H9 (cell line): ENCODE measurements at regions not wholly inside any gene's neighbourhood (a gene's known extent, or its start where the extent isn't known, plus 50 kb on each side); places are given as distances from the start of the nearest gene placed in this dataset.

Experiments used
- DNase-seq: peaks from one replicate; pipeline ENCODE4 v3.0.0-alpha.2; 2017
- H2AFZ ChIP-seq: one replicate; pipeline ENCODE4 v1.6.1; 2013; ENCODE audit warnings: mild to moderate bottlenecking, low read length, control low read depth, moderate library complexity
- H2AK5ac ChIP-seq: 2 replicates; pipeline ENCODE4 v1.6.1; 2013; ENCODE audit warnings: low read length, control low read depth, mixed read lengths; ENCODE audit not compliant: insufficient read length
- H2BK120ac ChIP-seq: one replicate; pipeline ENCODE4 v1.6.1; 2013; ENCODE audit warnings: low read depth, mild to moderate bottlenecking, low read length, control low read depth, inconsistent platforms; ENCODE audit not compliant: poor library complexity, severe bottlenecking
- H2BK12ac ChIP-seq: 2 replicates; pipeline ENCODE4 v1.6.1; 2013; ENCODE audit warnings: low read length, control low read depth, mixed read lengths, low read depth; ENCODE audit not compliant: insufficient read length
- H2BK15ac ChIP-seq: 2 replicates; pipeline ENCODE4 v1.6.1; 2013; ENCODE audit warnings: low read depth, low read length, control low read depth
- H2BK20ac ChIP-seq: one replicate; pipeline ENCODE4 v1.6.1; 2013; ENCODE audit warnings: low read depth, mild to moderate bottlenecking, low read length, control low read depth, inconsistent platforms; ENCODE audit not compliant: poor library complexity, severe bottlenecking
- H2BK5ac ChIP-seq: 2 replicates; pipeline ENCODE4 v1.6.1; 2013; ENCODE audit warnings: low read length, control low read depth, mixed read lengths; ENCODE audit not compliant: insufficient read length
- H3K14ac ChIP-seq: 2 replicates; pipeline ENCODE4 v1.6.1; 2013; ENCODE audit warnings: low read length, control low read depth; ENCODE audit not compliant: insufficient read depth
- H3K18ac ChIP-seq: 2 replicates; pipeline ENCODE4 v1.6.1; 2013; ENCODE audit warnings: low read depth, mild to moderate bottlenecking, mixed read lengths, low read length, control low read depth; ENCODE audit not compliant: insufficient read length
- H3K23ac ChIP-seq: 2 replicates; pipeline ENCODE4 v1.6.1; 2013; ENCODE audit warnings: low read length, control low read depth, mixed read lengths, low read depth; ENCODE audit not compliant: insufficient read length
- H3K23me2 ChIP-seq: 2 replicates; pipeline ENCODE4 v1.6.1; 2013; ENCODE audit warnings: low read depth, mild to moderate bottlenecking, mixed read lengths, low read length, control low read depth; ENCODE audit not compliant: insufficient read length, poor library complexity, severe bottlenecking
- H3K27ac ChIP-seq: 2 replicates; pipeline ENCODE4 v1.5.1; 2013; ENCODE audit warnings: low read length, control low read depth, mixed read lengths, low read depth; ENCODE audit not compliant: insufficient read length
- H3K27me3 ChIP-seq: 2 replicates; pipeline ENCODE4 v1.6.1; 2013; ENCODE audit warnings: low read length, control low read depth, inconsistent platforms; ENCODE audit not compliant: insufficient read depth
- H3K4ac ChIP-seq: 2 replicates; pipeline ENCODE4 v1.6.1; 2013; ENCODE audit warnings: low read depth, mild to moderate bottlenecking, control low read depth, inconsistent platforms, low read length, moderate library complexity
- H3K4me1 ChIP-seq: 2 replicates; pipeline ENCODE4 v1.6.1; 2013; ENCODE audit warnings: low read length, control low read depth, inconsistent platforms; ENCODE audit not compliant: insufficient read depth
- H3K4me2 ChIP-seq: 2 replicates; pipeline ENCODE4 v1.6.1; 2013; ENCODE audit warnings: low read length, control low read depth, mixed read lengths; ENCODE audit not compliant: insufficient read length, insufficient read depth
- H3K56ac ChIP-seq: 2 replicates; pipeline ENCODE4 v1.6.1; 2013; ENCODE audit warnings: low read depth, mild to moderate bottlenecking, mixed read lengths, low read length, control low read depth; ENCODE audit not compliant: insufficient read length
- H3K79me1 ChIP-seq: 2 replicates; pipeline ENCODE4 v1.6.1; 2013; ENCODE audit warnings: low read depth, mild to moderate bottlenecking, moderate library complexity, low read length, control low read depth, inconsistent platforms; ENCODE audit not compliant: insufficient read depth, poor library complexity, severe bottlenecking
- H3K79me2 ChIP-seq: 2 replicates; pipeline ENCODE4 v1.6.1; 2013; ENCODE audit warnings: low read length, control low read depth, inconsistent platforms; ENCODE audit not compliant: insufficient read depth
- H3K9ac ChIP-seq: 2 replicates; pipeline ENCODE4 v1.6.1; 2013; ENCODE audit warnings: low read length, control low read depth, mixed read lengths; ENCODE audit not compliant: insufficient read length; ENCODE audit errors: extremely low read depth
- H3K9me3 ChIP-seq: one replicate; pipeline ENCODE4 v1.6.1; 2013; ENCODE audit warnings: low read depth, low read length, inconsistent platforms; ENCODE audit not compliant: control insufficient read depth
- H3T11ph ChIP-seq: one replicate; pipeline ENCODE4 v1.6.1; 2013; ENCODE audit warnings: mild to moderate bottlenecking, low read length, control low read depth, inconsistent platforms
- H4K20me1 ChIP-seq: one replicate; pipeline ENCODE4 v1.6.1; 2013; ENCODE audit not compliant: control insufficient read depth, insufficient read length, insufficient read depth
- H4K5ac ChIP-seq: 2 replicates; pipeline ENCODE4 v1.6.1; 2013; ENCODE audit warnings: low read depth, mild to moderate bottlenecking, mixed read lengths, low read length, control low read depth; ENCODE audit not compliant: insufficient read length
- H4K8ac ChIP-seq: replicated peaks from 2 replicates; pipeline ENCODE4 v1.6.1; 2013; ENCODE audit warnings: low read length, control low read depth, mixed read lengths, low read depth; ENCODE audit not compliant: insufficient read length
- H4K91ac ChIP-seq: 2 replicates; pipeline ENCODE4 v1.6.1; 2013; ENCODE audit warnings: low read depth, mild to moderate bottlenecking, moderate library complexity, mixed read lengths, low read length, control low read depth; ENCODE audit not compliant: insufficient read length
- H3K27ac Mint-ChIP-seq, 3 experiments: 2 replicates in 2 of 3; 3 replicates in 1 of 3; pipeline ENCODE4 v1.8.0; 2020 to 2021; ENCODE audit warnings: mixed read lengths in 3 of 3, mild to moderate bottlenecking in 1 of 3, moderate library complexity in 1 of 3
- H3K27me3 Mint-ChIP-seq: 2 replicates; pipeline ENCODE4 v1.8.0; 2021; ENCODE audit warnings: low read depth, mild to moderate bottlenecking, moderate library complexity, mixed read lengths
- H3K36me3 Mint-ChIP-seq, 3 experiments: 2 replicates in 2 of 3; 3 replicates in 1 of 3; pipeline ENCODE4 v1.8.0; 2020 to 2021; ENCODE audit warnings: low read depth in 3 of 3, mixed read lengths in 3 of 3; ENCODE audit not compliant: insufficient read depth in 1 of 3
- H3K4me1 Mint-ChIP-seq, 2 experiments: 2 replicates each; pipeline ENCODE4 v1.8.0; 2020; ENCODE audit warnings: mixed read lengths in 2 of 2
- H3K4me3 Mint-ChIP-seq, 2 experiments: 2 replicates in 1 of 2; 3 replicates in 1 of 2; pipeline ENCODE4 v1.8.0; 2020 to 2021; ENCODE audit warnings: mild to moderate bottlenecking in 2 of 2, mixed read lengths in 2 of 2, moderate library complexity in 1 of 2
- H3K9me3 Mint-ChIP-seq, 2 experiments: 2 replicates in 1 of 2; 3 replicates in 1 of 2; pipeline ENCODE4 v1.8.0; 2020; ENCODE audit warnings: mild to moderate bottlenecking in 2 of 2, mixed read lengths in 2 of 2, moderate library complexity in 1 of 2
- CTCF ChIP-seq: fragments of 200-600 bp; sonication (generic); conservative IDR thresholded peaks from 3 replicates; pipeline ENCODE4 v1.8.0; 2021; ENCODE audit warnings: antibody characterized with exemption, mild to moderate bottlenecking
- WGBS: extraction: QIAGEN DNeasy Blood & Tissue Kit; methylation state at CpG from one replicate; pipeline ENCODE4 v1.1.7; 2013; ENCODE audit warnings: missing lambda C conversion rate, low lambda C conversion rate, mixed read lengths; ENCODE audit not compliant: insufficient read length; ENCODE audit errors: extremely low coverage; 5-methylcytosine and 5-hydroxymethylcytosine counted together

- DNase-seq: no peak
- H2BK15ac ChIP-seq: no peak overlapping the region
- no peak overlapping the region for H2BK120ac ChIP-seq
- H2AK5ac ChIP-seq: no peak overlapping the region
- no peaks in the 10 kb centered on the region for H3K9me3 ChIP-seq
- no peak overlapping the region for H3K4ac ChIP-seq
- no peaks in the 10 kb centered on the region for H4K20me1 ChIP-seq
- H3K23me2 ChIP-seq: no peaks in the 10 kb centered on the region
- no peak overlapping the region for H3K4me3 Mint-ChIP-seq
- peaks cover 4 to 6% of the 10 kb centered on the region in 2 experiments for H3K9me3 Mint-ChIP-seq
- no peak overlapping the region for H3K14ac ChIP-seq
- H3K9ac ChIP-seq: no peak overlapping the region
- H3K27me3 Mint-ChIP-seq: no peaks in the 10 kb centered on the region
- H2BK12ac ChIP-seq: no peak overlapping the region
- H3K27me3 ChIP-seq: no peaks in the 10 kb centered on the region
- TF ChIP-seq CTCF: no peak
- H4K5ac ChIP-seq: no peak overlapping the region
- no peaks in the 10 kb centered on the region for H3K79me1 ChIP-seq
- H2AFZ ChIP-seq: no peak overlapping the region
- no peaks in the 10 kb centered on the region; a peak in 1 of 4 replicates for H3K4me1 Mint-ChIP-seq
- no peak overlapping the region for H4K8ac ChIP-seq
- H3K23ac ChIP-seq: no peak overlapping the region
- no peak overlapping the region for H3K27ac ChIP-seq
- no peak overlapping the region for H2BK20ac ChIP-seq
- H3K4me1 ChIP-seq: no peaks in the 10 kb centered on the region
- no CpG with 5 or more reads among the region's 3 CpGs for WGBS
- no peak overlapping the region for H3T11ph ChIP-seq
- no peak overlapping the region for H4K91ac ChIP-seq
- H3K18ac ChIP-seq: no peak overlapping the region
- no peak overlapping the region for H3K27ac Mint-ChIP-seq
- H3K79me2 ChIP-seq: no peaks in the 10 kb centered on the region
- no peak overlapping the region for H3K4me2 ChIP-seq
- H3K56ac ChIP-seq: no peak overlapping the region
- H2BK5ac ChIP-seq: no peak overlapping the region
- peaks cover 1 to 5% (median 3%) of the 10 kb centered on the region in 3 experiments; a peak in 3 of 7 replicates for H3K36me3 Mint-ChIP-seq
These were observed 358.7 kb upstream of the ITGA1 start for GRCh38 chr5:52428977-52429489.
